ENCODE measurements at regions not wholly inside any gene's neighbourhood (a gene's known extent, or its start where the extent isn't known, plus 50 kb on each side); places are given as distances from the start of the nearest gene placed in this dataset.

- TF ChIP-seq CTCF (IDR thresholded peaks at IDR 0.05; ENCODE audit: low read depth, low read length) (no peak), POLR2A (IDR thresholded peaks at IDR 0.05; ENCODE audit: extremely low read depth, insufficient read length) (no peak), MYC (IDR thresholded peaks at IDR 0.05; ENCODE audit: low read depth, low read length) (no peak), MAX (IDR thresholded peaks at IDR 0.05; ENCODE audit: low read depth, low read length) (no peak)
Measured at GRCh38 chr14:83331513-83331912, 1797.9 kb upstream of the SEL1L start.

Data from NB4 (cell line).